ENCODE measurements at regions not wholly inside any gene's neighbourhood (a gene's known extent, or its start where the extent isn't known, plus 50 kb on each side); places are given as distances from the start of the nearest gene placed in this dataset.

DNA sequence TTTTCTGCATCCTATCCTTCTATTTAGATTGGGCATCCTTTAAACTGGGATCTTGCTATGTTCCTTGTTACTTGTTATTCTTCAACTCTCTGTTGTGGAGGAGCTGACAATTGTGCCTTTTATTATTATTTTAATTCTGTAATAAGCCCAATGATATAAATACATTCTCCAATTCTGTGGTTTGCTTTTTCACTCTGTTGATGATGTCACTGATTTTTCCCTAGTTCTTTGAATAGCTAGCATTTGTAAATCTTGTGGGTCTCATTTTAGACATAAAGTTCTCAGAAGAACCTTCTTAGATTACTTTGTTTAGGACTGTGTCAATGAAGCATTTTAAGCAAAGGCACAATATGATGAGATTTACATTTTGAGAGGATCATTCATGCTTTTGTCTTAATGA lies 79.5 kb upstream of the SLC8A1 start:
- TF ChIP-seq, protein P1, sequence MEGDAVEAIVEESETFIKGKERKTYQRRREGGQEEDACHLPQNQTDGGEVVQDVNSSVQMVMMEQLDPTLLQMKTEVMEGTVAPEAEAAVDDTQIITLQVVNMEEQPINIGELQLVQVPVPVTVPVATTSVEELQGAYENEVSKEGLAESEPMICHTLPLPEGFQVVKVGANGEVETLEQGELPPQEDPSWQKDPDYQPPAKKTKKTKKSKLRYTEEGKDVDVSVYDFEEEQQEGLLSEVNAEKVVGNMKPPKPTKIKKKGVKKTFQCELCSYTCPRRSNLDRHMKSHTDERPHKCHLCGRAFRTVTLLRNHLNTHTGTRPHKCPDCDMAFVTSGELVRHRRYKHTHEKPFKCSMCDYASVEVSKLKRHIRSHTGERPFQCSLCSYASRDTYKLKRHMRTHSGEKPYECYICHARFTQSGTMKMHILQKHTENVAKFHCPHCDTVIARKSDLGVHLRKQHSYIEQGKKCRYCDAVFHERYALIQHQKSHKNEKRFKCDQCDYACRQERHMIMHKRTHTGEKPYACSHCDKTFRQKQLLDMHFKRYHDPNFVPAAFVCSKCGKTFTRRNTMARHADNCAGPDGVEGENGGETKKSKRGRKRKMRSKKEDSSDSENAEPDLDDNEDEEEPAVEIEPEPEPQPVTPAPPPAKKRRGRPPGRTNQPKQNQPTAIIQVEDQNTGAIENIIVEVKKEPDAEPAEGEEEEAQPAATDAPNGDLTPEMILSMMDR (IDR thresholded peaks at IDR 0.05) = no peak
- TF ChIP-seq POLR2A (IDR thresholded peaks at IDR 0.05) = no peak
